ENCODE measurements at regions not wholly inside any gene's neighbourhood (a gene's known extent, or its start where the extent isn't known, plus 50 kb on each side); places are given as distances from the start of the nearest gene placed in this dataset.

DNA sequence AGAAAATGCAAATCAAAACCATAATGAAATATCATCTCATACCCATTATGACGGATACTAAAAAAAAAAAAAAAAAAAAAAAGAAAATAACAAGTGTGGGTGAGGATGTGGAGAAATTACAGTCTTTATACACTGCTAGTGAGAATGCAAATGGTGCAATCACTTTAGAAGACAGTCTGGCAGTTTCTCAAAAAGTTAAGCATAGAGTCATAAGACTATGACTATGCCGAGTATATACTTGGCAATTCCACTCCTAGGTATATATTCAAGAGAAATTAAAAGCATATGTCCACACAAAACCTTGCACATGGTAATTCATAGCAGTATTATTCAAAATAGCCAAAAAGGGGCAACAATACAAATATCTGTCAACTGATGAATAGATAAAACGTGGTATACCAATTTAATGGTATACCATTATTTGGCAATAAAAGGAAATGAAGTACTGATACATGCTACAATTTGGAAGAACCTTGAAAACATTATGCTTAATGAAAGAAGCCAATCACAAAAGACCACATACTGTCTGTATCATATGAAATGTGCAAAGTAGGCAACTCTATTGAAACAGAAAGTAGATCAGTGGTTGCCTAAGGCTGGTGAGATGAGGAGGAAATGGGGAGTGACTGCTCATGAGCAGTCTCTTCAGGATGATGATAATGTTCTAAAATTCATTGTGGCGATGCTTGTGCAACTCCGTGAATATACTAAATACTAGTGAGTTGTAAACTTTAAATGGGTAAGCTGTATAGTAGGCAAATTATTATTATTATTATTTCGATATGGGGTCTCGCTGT lies 90.1 kb upstream of the NANOS1 start:
- Histone ChIP-seq H3K4me1 (ENCODE audit: control insufficient read depth in 1 of 2, insufficient read depth in 2 of 2, low read length in 2 of 2) (no peaks in the 10 kb centered on the region), H3K4me3 (ENCODE audit: low read depth in 1 of 2, low read length in 2 of 2) (no peak overlapping the region), H3K27ac (ENCODE audit: low read length) (no peak overlapping the region), H3K9me3 (ENCODE audit: control insufficient read depth in 1 of 2, low read length in 2 of 2) (no peaks in the 10 kb centered on the region), H3K27me3 (ENCODE audit: low read depth, low read length) (no peaks in the 10 kb centered on the region), H3K36me3 (ENCODE audit: control insufficient read depth in 1 of 2, insufficient read depth in 2 of 2, low read length in 2 of 2) (no peaks in the 10 kb centered on the region)

- H3K27ac ChIP-seq (ENCODE audit: low read length): no peak overlapping the region
- H3K4me1 ChIP-seq (ENCODE audit: control insufficient read depth in 1 of 2, insufficient read depth in 2 of 2, low read length in 2 of 2): no peaks in the 10 kb centered on the region
- H3K4me3 ChIP-seq (ENCODE audit: low read depth in 1 of 2, low read length in 2 of 2): no peak overlapping the region
- H3K36me3 ChIP-seq (ENCODE audit: control insufficient read depth in 1 of 2, insufficient read depth in 2 of 2, low read length in 2 of 2): no peaks in the 10 kb centered on the region
- no peaks in the 10 kb centered on the region for H3K9me3 ChIP-seq (ENCODE audit: control insufficient read depth in 1 of 2, low read length in 2 of 2)
- H3K27me3 ChIP-seq (ENCODE audit: low read depth, low read length): no peaks in the 10 kb centered on the region
Observed at GRCh38 chr10:118940386-118940785, 89.1 kb upstream of the NANOS1 start.

DNA sequence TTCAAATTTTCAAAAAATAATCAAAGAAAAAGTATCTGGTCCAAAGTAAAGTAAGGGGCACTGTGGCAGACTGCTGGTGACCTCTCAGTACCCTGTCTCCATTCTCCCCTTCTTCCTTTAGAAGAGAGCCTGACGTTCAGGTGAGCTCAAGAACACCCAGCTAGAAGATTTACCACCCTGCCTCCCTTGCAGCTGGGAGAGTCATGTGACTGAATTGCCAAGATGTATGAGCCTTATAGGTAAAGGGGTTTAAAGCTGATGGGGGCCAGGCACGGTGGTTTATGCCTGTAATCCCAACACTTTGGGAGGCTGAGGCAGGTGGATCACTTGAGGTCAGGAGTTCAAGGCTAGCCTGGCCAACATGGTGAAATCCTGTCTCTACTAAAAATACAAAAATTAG lies 86.3 kb upstream of the NANOS1 start:
- no peak overlapping the region for H3K4me3 ChIP-seq (ENCODE audit: low read depth in 1 of 2, low read length in 2 of 2)
- no peaks in the 10 kb centered on the region for H3K9me3 ChIP-seq (ENCODE audit: control insufficient read depth in 1 of 2, low read length in 2 of 2)
- no peaks in the 10 kb centered on the region for H3K36me3 ChIP-seq (ENCODE audit: control insufficient read depth in 1 of 2, insufficient read depth in 2 of 2, low read length in 2 of 2)
- H3K27me3 ChIP-seq (ENCODE audit: low read depth, low read length): no peaks in the 10 kb centered on the region
- no peaks in the 10 kb centered on the region for H3K4me1 ChIP-seq (ENCODE audit: control insufficient read depth in 1 of 2, insufficient read depth in 2 of 2, low read length in 2 of 2)
- H3K27ac ChIP-seq (ENCODE audit: low read length): no peak overlapping the region

DNA sequence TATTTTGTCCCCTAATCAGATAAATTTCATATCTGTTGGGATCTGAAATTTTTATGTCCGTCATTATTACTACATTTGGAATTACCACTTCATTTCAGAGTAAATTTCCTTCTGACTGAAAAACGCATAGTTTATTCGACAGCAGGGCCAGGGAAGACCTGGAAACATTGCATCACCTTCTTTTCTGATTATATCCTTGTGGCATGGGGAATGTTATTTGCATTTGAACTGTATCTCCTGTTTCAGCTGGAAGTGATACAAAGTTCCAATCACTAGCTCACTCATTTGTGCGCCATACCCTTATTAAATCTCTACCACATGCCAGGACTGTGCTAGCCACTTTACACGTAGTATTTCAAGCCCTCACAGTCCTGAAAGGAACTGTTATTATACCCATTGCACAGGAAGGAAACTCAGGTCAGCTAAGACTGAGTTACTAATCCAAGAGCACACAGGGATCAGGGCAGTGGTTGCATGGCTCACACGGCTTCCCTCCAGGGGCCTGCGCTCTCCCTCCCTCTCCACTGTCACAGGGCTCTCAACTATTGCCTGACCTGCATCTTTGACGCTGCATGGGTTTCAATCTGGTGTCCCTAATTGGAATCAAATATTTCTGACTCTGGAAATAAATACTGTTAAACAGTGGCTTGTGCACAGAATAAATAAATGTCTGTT lies 84.4 kb upstream of the NANOS1 start:
- H3K9me3 ChIP-seq (ENCODE audit: control insufficient read depth in 1 of 2, low read length in 2 of 2): no peaks in the 10 kb centered on the region
- no peaks in the 10 kb centered on the region for H3K4me1 ChIP-seq (ENCODE audit: control insufficient read depth in 1 of 2, insufficient read depth in 2 of 2, low read length in 2 of 2)
- no peak overlapping the region for H3K4me3 ChIP-seq (ENCODE audit: low read depth in 1 of 2, low read length in 2 of 2)
- H3K36me3 ChIP-seq (ENCODE audit: control insufficient read depth in 1 of 2, insufficient read depth in 2 of 2, low read length in 2 of 2): no peaks in the 10 kb centered on the region
- no peaks in the 10 kb centered on the region for H3K27me3 ChIP-seq (ENCODE audit: low read depth, low read length)
- H3K27ac ChIP-seq (ENCODE audit: low read length): no peak overlapping the region

- no peak overlapping the region for H3K4me3 ChIP-seq (ENCODE audit: low read depth in 1 of 2, low read length in 2 of 2)
- no peaks in the 10 kb centered on the region for H3K9me3 ChIP-seq (ENCODE audit: control insufficient read depth in 1 of 2, low read length in 2 of 2)
- no peaks in the 10 kb centered on the region for H3K36me3 ChIP-seq (ENCODE audit: control insufficient read depth in 1 of 2, insufficient read depth in 2 of 2, low read length in 2 of 2)
- no peaks in the 10 kb centered on the region for H3K27me3 ChIP-seq (ENCODE audit: low read depth, low read length)
- H3K4me1 ChIP-seq (ENCODE audit: control insufficient read depth in 1 of 2, insufficient read depth in 2 of 2, low read length in 2 of 2): no peaks in the 10 kb centered on the region
- no peak overlapping the region for H3K27ac ChIP-seq (ENCODE audit: low read length)
Observed at GRCh38 chr10:118948786-118949185, 80.7 kb upstream of the NANOS1 start.

GRCh38 chr10:118950190-118950680 lies 79.3 kb upstream of the NANOS1 start:
- no peaks in the 10 kb centered on the region for H3K27me3 ChIP-seq (ENCODE audit: low read depth, low read length)
- H3K4me3 ChIP-seq (ENCODE audit: low read depth in 1 of 2, low read length in 2 of 2): no peak overlapping the region
- H3K9me3 ChIP-seq (ENCODE audit: control insufficient read depth in 1 of 2, low read length in 2 of 2): no peaks in the 10 kb centered on the region
- no peak overlapping the region for H3K27ac ChIP-seq (ENCODE audit: low read length)
- H3K36me3 ChIP-seq (ENCODE audit: control insufficient read depth in 1 of 2, insufficient read depth in 2 of 2, low read length in 2 of 2): no peaks in the 10 kb centered on the region
- no peaks in the 10 kb centered on the region for H3K4me1 ChIP-seq (ENCODE audit: control insufficient read depth in 1 of 2, insufficient read depth in 2 of 2, low read length in 2 of 2)

GRCh38 chr10:118950997-118951637 lies 78.4 kb upstream of the NANOS1 start:
- Histone ChIP-seq H3K36me3 (ENCODE audit: control insufficient read depth in 1 of 2, insufficient read depth in 2 of 2, low read length in 2 of 2) (no peaks in the 10 kb centered on the region), H3K27ac (ENCODE audit: low read length) (no peak overlapping the region), H3K27me3 (ENCODE audit: low read depth, low read length) (no peaks in the 10 kb centered on the region), H3K4me1 (ENCODE audit: control insufficient read depth in 1 of 2, insufficient read depth in 2 of 2, low read length in 2 of 2) (no peaks in the 10 kb centered on the region), H3K4me3 (ENCODE audit: low read depth in 1 of 2, low read length in 2 of 2) (no peak overlapping the region), H3K9me3 (ENCODE audit: control insufficient read depth in 1 of 2, low read length in 2 of 2) (no peaks in the 10 kb centered on the region)

GRCh38 chr10:118952493-118953295 lies 76.8 kb upstream of the NANOS1 start:
- no peak overlapping the region for H3K4me3 ChIP-seq (ENCODE audit: low read depth in 1 of 2, low read length in 2 of 2)
- H3K27ac ChIP-seq (ENCODE audit: low read length): no peak overlapping the region
- no peaks in the 10 kb centered on the region for H3K36me3 ChIP-seq (ENCODE audit: control insufficient read depth in 1 of 2, insufficient read depth in 2 of 2, low read length in 2 of 2)
- H3K27me3 ChIP-seq (ENCODE audit: low read depth, low read length): no peaks in the 10 kb centered on the region
- H3K4me1 ChIP-seq (ENCODE audit: control insufficient read depth in 1 of 2, insufficient read depth in 2 of 2, low read length in 2 of 2): no peaks in the 10 kb centered on the region
- no peaks in the 10 kb centered on the region for H3K9me3 ChIP-seq (ENCODE audit: control insufficient read depth in 1 of 2, low read length in 2 of 2)

GRCh38 chr10:118953598-118954393 lies 75.7 kb upstream of the NANOS1 start:
- no peaks in the 10 kb centered on the region for H3K27me3 ChIP-seq (ENCODE audit: low read depth, low read length)
- H3K4me1 ChIP-seq (ENCODE audit: control insufficient read depth in 1 of 2, insufficient read depth in 2 of 2, low read length in 2 of 2): peaks cover 0 to 3% of the 10 kb centered on the region in 2 donors
- no peaks in the 10 kb centered on the region for H3K9me3 ChIP-seq (ENCODE audit: control insufficient read depth in 1 of 2, low read length in 2 of 2)
- H3K27ac ChIP-seq (ENCODE audit: low read length): no peak overlapping the region
- no peaks in the 10 kb centered on the region for H3K36me3 ChIP-seq (ENCODE audit: control insufficient read depth in 1 of 2, insufficient read depth in 2 of 2, low read length in 2 of 2)
- no peak overlapping the region for H3K4me3 ChIP-seq (ENCODE audit: low read depth in 1 of 2, low read length in 2 of 2)

- peaks cover 0 to 15% of the 10 kb centered on the region in 2 donors for H3K4me1 ChIP-seq (ENCODE audit: control insufficient read depth in 1 of 2, insufficient read depth in 2 of 2, low read length in 2 of 2)
- no peak overlapping the region for H3K4me3 ChIP-seq (ENCODE audit: low read depth in 1 of 2, low read length in 2 of 2)
- H3K9me3 ChIP-seq (ENCODE audit: control insufficient read depth in 1 of 2, low read length in 2 of 2): no peaks in the 10 kb centered on the region
- no peaks in the 10 kb centered on the region for H3K36me3 ChIP-seq (ENCODE audit: control insufficient read depth in 1 of 2, insufficient read depth in 2 of 2, low read length in 2 of 2)
- no peak overlapping the region for H3K27ac ChIP-seq (ENCODE audit: low read length)
- no peaks in the 10 kb centered on the region for H3K27me3 ChIP-seq (ENCODE audit: low read depth, low read length)
Observed at GRCh38 chr10:118955531-118955930, 74.0 kb upstream of the NANOS1 start.
